ENCODE measurements at regions not wholly inside any gene's neighbourhood (a gene's known extent, or its start where the extent isn't known, plus 50 kb on each side); places are given as distances from the start of the nearest gene placed in this dataset.

GRCh38 chr9:16119261-16120230 lies 566.7 kb downstream of the CCDC171 start:
- no peaks in the 10 kb centered on the region for H3K27me3 Mint-ChIP-seq
- no peak overlapping the region for H3K4me3 Mint-ChIP-seq (ENCODE audit: low read depth)
- no peaks in the 10 kb centered on the region for H3K36me3 Mint-ChIP-seq (ENCODE audit: insufficient read depth)

GRCh38 chr9:16120231-16120641 lies 567.4 kb downstream of the CCDC171 start:
- Mint-ChIP-seq H3K36me3 (ENCODE audit: insufficient read depth) (no peaks in the 10 kb centered on the region), H3K4me1 (ENCODE audit: low read depth) (no peaks in the 10 kb centered on the region), H3K9me3 (ENCODE audit: low read depth) (peaks cover 1% of the 10 kb centered on the region)

More at GRCh38 chr9:16119261-16120230, 566.7 kb downstream of the CCDC171 start:
- no peak for DNase-seq (ENCODE audit: low spot score, unreplicated experiment)
- H3K27ac Mint-ChIP-seq: no peak overlapping the region
- no peaks in the 10 kb centered on the region for H3K4me1 Mint-ChIP-seq (ENCODE audit: low read depth)
- no peaks in the 10 kb centered on the region for H3K9me3 Mint-ChIP-seq (ENCODE audit: low read depth)
- no peak for TF ChIP-seq CTCF (IDR thresholded peaks at IDR 0.05; ENCODE audit: unreplicated experiment)

GRCh38 chr9:16120727-16121126 lies 567.9 kb downstream of the CCDC171 start:
- DNase-seq (ENCODE audit: low spot score, unreplicated experiment): no peak
- H3K27ac Mint-ChIP-seq: no peak overlapping the region
- no peak overlapping the region for H3K4me3 Mint-ChIP-seq (ENCODE audit: low read depth)
- peaks cover 3% of the 10 kb centered on the region for H3K9me3 Mint-ChIP-seq (ENCODE audit: low read depth)
- no peaks in the 10 kb centered on the region for H3K27me3 Mint-ChIP-seq
- no peaks in the 10 kb centered on the region for H3K36me3 Mint-ChIP-seq (ENCODE audit: insufficient read depth)
- H3K4me1 Mint-ChIP-seq (ENCODE audit: low read depth): no peaks in the 10 kb centered on the region
- no peak for TF ChIP-seq CTCF (IDR thresholded peaks at IDR 0.05; ENCODE audit: unreplicated experiment)

More at GRCh38 chr9:16120231-16120641, 567.4 kb downstream of the CCDC171 start:
- no peaks in the 10 kb centered on the region for H3K27me3 Mint-ChIP-seq
- H3K27ac Mint-ChIP-seq: no peak overlapping the region
- TF ChIP-seq CTCF (IDR thresholded peaks at IDR 0.05; ENCODE audit: unreplicated experiment): no peak
- H3K4me3 Mint-ChIP-seq (ENCODE audit: low read depth): no peak overlapping the region
- no peak for DNase-seq (ENCODE audit: low spot score, unreplicated experiment)

- TF ChIP-seq CTCF (IDR thresholded peaks at IDR 0.05; ENCODE audit: unreplicated experiment): no peak
- no peaks in the 10 kb centered on the region for H3K27me3 Mint-ChIP-seq
- H3K4me1 Mint-ChIP-seq (ENCODE audit: low read depth): no peaks in the 10 kb centered on the region
- H3K4me3 Mint-ChIP-seq (ENCODE audit: low read depth): no peak overlapping the region
- DNase-seq (ENCODE audit: low spot score, unreplicated experiment): no peak
- H3K36me3 Mint-ChIP-seq (ENCODE audit: insufficient read depth): no peaks in the 10 kb centered on the region
- no peak overlapping the region for H3K27ac Mint-ChIP-seq
- H3K9me3 Mint-ChIP-seq (ENCODE audit: low read depth): peaks cover 3% of the 10 kb centered on the region
Observed at GRCh38 chr9:16121168-16121567, 568.3 kb downstream of the CCDC171 start.

- Mint-ChIP-seq H3K4me3 (ENCODE audit: low read depth) (no peak overlapping the region), H3K9me3 (ENCODE audit: low read depth) (peaks cover 3% of the 10 kb centered on the region), H3K27ac (no peak overlapping the region), H3K27me3 (no peaks in the 10 kb centered on the region), H3K36me3 (ENCODE audit: insufficient read depth) (no peaks in the 10 kb centered on the region), H3K4me1 (ENCODE audit: low read depth) (peaks cover 1% of the 10 kb centered on the region)
- no peak for DNase-seq (ENCODE audit: low spot score, unreplicated experiment)
- TF ChIP-seq CTCF (IDR thresholded peaks at IDR 0.05; ENCODE audit: unreplicated experiment): no peak
Observed at GRCh38 chr9:16121601-16122286, 568.9 kb downstream of the CCDC171 start.
